ENCODE measurements at regions not wholly inside any gene's neighbourhood (a gene's known extent, or its start where the extent isn't known, plus 50 kb on each side); places are given as distances from the start of the nearest gene placed in this dataset.

DNA sequence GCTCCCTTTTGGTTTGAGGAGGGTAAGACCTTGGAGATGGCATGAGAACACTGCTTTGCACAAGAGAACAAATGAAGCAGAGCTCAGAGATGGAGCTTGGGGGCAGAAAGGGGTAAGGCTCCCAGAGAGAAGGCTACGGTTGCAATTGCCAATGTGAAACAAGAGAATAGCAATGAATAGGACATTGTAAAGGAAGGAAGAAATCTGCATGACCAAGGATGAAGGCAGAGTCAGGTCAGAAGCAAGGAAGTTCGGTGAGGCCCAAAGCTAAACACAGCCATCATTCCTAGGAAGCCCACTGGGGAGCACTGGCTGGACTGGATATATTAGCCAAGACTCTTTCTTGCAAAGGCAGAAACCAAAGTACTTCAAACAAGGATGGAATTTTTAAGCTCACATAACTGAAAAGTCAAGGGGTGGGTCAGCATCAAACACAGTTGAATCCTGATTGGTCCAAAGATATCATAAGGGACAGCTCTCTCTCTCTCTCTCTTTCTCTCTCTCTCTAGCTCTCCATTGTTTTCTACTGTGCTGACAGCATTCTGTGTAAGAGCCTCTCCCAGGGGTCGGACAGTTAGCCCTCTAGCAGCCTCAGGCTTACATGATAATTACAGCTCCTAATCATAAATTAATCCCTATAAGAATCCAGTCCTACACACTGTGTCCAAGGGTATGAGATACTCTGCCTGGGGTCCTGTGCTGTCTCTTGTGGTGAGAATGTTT lies 484.3 kb downstream of the SOX6 start:
- Histone ChIP-seq H3K9me3 (no peaks in the 10 kb centered on the region), H3K4me3 (no peak overlapping the region), H3K4me1 (no peaks in the 10 kb centered on the region), H3K36me3 (ENCODE audit: low read depth, missing control alignments) (no peaks in the 10 kb centered on the region), H3K27me3 (no peaks in the 10 kb centered on the region), H3K27ac (no peak overlapping the region)
- intact Hi-C loops (cut with DNase I; ENCODE audit: low total_unique reads), result no loop called here
- no peak for TF ChIP-seq POLR2A (IDR thresholded peaks at IDR 0.05)
- TF ChIP-seq, protein P1, sequence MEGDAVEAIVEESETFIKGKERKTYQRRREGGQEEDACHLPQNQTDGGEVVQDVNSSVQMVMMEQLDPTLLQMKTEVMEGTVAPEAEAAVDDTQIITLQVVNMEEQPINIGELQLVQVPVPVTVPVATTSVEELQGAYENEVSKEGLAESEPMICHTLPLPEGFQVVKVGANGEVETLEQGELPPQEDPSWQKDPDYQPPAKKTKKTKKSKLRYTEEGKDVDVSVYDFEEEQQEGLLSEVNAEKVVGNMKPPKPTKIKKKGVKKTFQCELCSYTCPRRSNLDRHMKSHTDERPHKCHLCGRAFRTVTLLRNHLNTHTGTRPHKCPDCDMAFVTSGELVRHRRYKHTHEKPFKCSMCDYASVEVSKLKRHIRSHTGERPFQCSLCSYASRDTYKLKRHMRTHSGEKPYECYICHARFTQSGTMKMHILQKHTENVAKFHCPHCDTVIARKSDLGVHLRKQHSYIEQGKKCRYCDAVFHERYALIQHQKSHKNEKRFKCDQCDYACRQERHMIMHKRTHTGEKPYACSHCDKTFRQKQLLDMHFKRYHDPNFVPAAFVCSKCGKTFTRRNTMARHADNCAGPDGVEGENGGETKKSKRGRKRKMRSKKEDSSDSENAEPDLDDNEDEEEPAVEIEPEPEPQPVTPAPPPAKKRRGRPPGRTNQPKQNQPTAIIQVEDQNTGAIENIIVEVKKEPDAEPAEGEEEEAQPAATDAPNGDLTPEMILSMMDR (IDR thresholded peaks at IDR 0.05), result no peak
- WGBS, 2 donors, result 94 to 96% methylated on average over 3 of the region's 3 CpGs
- no peak for DNase-seq

DNA sequence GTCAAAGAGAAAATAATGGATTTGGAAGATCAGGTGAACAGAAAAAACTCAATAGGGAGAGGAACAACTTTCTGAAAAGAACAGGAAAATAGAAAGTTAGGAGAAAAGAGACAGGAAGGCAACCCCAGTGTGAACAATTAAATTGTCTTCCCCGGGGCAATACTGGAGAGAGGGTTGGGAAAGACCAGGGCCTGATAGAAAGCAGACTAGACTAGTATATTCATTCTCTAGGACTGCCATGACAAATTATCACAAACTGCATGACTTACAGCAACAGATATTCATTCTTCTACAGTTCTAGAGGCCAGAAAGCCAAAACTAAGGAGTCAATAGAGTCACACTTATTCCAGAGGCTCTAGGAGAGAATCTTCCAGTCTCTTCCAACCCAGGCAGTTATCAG lies 482.8 kb downstream of the SOX6 start:
- WGBS, 2 donors, result 97 to 100% methylated on average over 1 of the region's 1 CpG
- Histone ChIP-seq H3K27me3 (no peaks in the 10 kb centered on the region), H3K9me3 (no peaks in the 10 kb centered on the region), H3K4me3 (no peak overlapping the region), H3K36me3 (ENCODE audit: low read depth, missing control alignments) (no peaks in the 10 kb centered on the region), H3K4me1 (no peaks in the 10 kb centered on the region), H3K27ac (no peak overlapping the region)
- DNase-seq, result no peak
- TF ChIP-seq, protein P1 (IDR thresholded peaks at IDR 0.05), result no peak
- TF ChIP-seq POLR2A (IDR thresholded peaks at IDR 0.05), result no peak
- intact Hi-C loops (cut with DNase I; ENCODE audit: low total_unique reads), result no loop called here

DNA sequence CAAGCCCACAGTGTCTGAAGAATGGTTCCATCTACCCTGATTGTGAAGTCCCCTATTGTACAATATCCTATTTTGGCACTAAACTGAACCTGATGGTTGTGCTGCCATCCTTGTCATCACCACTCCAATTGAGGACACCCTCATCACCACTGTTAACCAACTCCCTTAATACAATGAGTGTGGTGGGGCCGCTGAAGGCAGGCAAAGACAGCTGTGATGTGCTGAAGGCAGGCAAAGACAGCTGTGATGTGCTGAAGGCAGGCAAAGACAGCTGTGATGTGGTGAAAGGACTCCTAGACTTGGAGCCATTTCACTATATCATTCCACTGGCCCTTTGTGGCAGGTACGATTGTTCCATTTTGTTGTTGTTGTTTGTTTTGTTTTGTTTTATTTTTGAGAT lies 481.6 kb downstream of the SOX6 start:
- 91 to 98% methylated on average over 2 of the region's 2 CpGs for WGBS, 2 donors
- Histone ChIP-seq H3K36me3 (ENCODE audit: low read depth, missing control alignments) (no peaks in the 10 kb centered on the region), H3K27ac (no peak overlapping the region), H3K9me3 (no peaks in the 10 kb centered on the region), H3K27me3 (no peaks in the 10 kb centered on the region), H3K4me1 (no peaks in the 10 kb centered on the region), H3K4me3 (no peak overlapping the region)
- intact Hi-C loops (cut with DNase I; ENCODE audit: low total_unique reads), result no loop called here
- no peak for TF ChIP-seq POLR2A (IDR thresholded peaks at IDR 0.05)
- TF ChIP-seq, protein P1 (IDR thresholded peaks at IDR 0.05), result no peak
- DNase-seq, result no peak

DNA sequence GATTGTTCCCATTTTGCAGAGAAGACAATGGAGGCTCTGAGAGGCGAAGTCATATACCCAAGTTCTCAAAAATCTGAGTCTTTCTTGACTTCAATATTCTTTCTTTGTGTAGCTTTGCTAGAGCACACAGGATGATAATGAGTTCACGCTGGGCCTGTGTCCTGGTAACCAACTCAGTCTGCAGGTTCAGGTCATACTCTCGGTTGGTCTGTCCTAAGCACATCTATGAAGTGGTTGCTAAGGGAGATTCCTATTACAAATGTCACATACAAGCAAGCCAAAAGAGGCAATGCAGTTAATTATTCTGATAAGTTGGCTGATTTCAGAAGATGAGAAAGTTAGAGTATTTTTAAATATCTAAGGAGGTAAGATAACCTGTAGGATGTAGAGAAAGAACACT lies 481.0 kb downstream of the SOX6 start:
- no peak overlapping the region for H3K4me3 ChIP-seq
- H3K27ac ChIP-seq, result no peak overlapping the region
- H3K9me3 ChIP-seq, result no peaks in the 10 kb centered on the region
- no peaks in the 10 kb centered on the region for H3K4me1 ChIP-seq
- no peak for TF ChIP-seq POLR2A (IDR thresholded peaks at IDR 0.05)
- TF ChIP-seq, protein P1 (IDR thresholded peaks at IDR 0.05), result no peak
- no peaks in the 10 kb centered on the region for H3K36me3 ChIP-seq (ENCODE audit: low read depth, missing control alignments)
- intact Hi-C loops (cut with DNase I; ENCODE audit: low total_unique reads), result no loop called here
- no peaks in the 10 kb centered on the region for H3K27me3 ChIP-seq
- WGBS, 2 donors, result 96% methylated on average over 3 of the region's 3 CpGs
- no peak for DNase-seq

DNA sequence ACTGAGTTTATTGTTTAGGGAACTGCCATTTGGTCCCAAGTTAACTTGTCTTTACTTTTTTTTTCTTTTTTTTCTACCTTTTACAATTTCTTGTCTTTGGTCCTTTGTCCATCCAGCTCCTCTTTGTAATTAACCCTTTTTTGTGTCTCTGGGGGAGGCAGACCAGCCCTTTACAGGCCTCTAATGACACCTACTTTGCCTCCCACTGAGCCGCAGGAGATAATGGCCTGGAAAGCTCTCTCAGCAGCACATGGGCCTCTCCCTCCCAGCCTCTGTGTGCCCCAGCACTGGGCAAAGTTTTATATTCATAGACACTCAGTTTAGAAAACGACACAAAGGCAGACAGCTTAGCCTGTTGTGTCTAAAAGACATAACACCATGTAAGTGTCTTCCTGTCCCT lies 480.4 kb downstream of the SOX6 start:
- Histone ChIP-seq H3K27ac (no peak overlapping the region), H3K4me3 (no peak overlapping the region), H3K36me3 (ENCODE audit: low read depth, missing control alignments) (no peaks in the 10 kb centered on the region), H3K27me3 (no peaks in the 10 kb centered on the region), H3K4me1 (no peaks in the 10 kb centered on the region), H3K9me3 (no peaks in the 10 kb centered on the region)
- 55 to 92% methylated on average over 2 of the region's 2 CpGs for WGBS, 2 donors
- intact Hi-C loops (cut with DNase I; ENCODE audit: low total_unique reads), result no loop called here
- DNase-seq, result no peak
- TF ChIP-seq, protein P1 (IDR thresholded peaks at IDR 0.05), result no peak
- TF ChIP-seq POLR2A (IDR thresholded peaks at IDR 0.05), result no peak
